ENCODE measurements at regions not wholly inside any gene's neighbourhood (a gene's known extent, or its start where the extent isn't known, plus 50 kb on each side); places are given as distances from the start of the nearest gene placed in this dataset.

DNA sequence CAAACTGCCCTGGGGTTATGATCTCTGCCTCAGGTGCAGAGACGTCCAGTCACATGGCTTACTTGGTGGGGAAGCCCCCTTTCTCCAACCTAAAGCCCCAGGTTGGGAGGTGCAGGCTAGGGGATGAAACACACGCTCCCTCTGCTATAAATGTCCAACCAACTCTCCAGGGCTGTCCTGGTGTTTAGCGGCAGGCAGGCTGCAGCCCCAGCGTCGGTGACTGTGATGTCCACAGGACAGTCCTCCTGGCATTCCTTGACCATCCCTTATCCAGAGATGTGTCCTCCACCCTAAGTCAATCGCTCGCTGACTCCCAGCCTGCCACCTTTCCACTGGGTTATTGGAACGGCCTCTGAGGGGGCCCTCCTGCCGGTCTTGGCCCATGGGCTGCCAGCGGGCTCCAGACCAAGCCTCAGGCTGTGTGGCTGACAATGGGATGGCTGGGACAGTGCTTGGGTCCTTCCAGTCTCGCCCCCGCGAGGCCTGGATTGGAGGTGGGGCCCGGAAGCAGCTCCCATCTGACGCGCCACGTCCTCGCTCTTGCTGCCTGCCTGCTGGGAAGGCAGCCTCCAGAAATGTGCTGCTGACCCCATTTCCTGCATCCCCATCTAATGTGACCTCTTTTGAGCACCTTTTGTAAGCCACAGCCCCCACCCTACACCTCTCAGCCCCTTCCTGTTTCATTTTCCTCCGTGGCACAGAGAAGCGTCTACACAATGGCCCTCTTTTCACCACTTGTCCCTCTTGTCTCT lies 60.8 kb upstream of the ADRA2C start:
- in situ Hi-C loops (cut with HindIII; ENCODE audit: low sequenced_read_pairs), result no loop called here

DNA sequence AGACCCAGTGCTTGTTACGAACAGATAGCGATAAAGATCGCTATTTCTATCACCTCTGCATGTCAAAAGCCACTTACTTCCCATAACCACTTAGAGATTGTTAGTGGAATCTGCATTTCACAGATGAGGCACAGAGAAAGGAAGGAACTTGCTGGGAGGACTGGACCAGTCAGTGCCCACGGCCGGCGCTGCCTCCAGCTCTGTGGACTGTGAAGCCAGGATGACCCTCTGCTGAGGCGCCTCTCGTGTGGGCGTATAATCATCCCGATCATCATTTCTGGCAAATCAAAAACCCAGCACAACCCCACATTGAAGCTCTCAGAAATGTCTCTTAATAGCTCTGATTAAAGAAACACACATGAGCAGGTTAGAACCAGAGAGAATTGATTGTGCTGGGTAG lies 61.5 kb upstream of the ADRA2C start:
- in situ Hi-C loops (cut with HindIII; ENCODE audit: low sequenced_read_pairs), result no loop called here

DNA sequence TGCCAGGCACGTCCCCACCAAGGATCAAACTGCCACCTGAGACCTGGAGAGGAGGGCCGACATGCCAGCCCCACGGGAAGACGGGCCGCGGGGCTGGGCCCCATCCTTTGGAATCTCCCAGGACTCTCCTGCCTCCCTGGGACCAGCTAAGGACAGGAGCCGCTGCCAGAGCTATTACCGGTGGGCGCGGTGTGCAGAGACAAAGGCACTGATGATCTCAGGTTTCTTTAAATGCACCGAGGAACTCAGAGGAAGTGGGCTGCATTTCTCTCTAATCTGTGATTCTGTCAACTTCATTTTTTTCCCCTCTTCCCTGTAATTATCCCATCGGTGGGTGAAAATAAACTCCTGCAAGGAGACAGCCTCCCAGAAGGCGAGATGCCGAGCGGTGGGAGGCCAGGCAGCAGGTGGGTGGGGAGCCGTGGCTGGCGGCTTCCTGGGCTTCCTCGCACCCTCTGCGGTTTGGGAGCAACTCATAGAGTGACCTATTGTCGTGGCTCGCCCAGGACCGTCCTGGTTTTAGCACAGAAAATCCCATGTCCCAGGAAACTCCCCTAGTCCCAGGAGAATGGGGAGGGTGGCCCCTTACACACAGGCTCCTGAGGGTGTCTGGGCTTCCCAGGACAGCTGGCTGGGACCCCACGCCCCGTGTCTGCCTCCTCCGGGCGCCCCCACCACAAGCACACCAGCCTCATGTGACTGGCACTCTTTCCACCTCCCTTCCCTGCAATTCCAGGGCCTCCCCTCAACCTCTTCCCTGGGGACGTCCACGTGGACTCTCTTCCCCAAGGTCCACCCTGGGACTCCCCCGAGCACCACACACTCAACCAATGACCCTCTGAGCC lies 62.3 kb upstream of the ADRA2C start:
- in situ Hi-C loops (cut with HindIII; ENCODE audit: low sequenced_read_pairs), result no loop called here

DNA sequence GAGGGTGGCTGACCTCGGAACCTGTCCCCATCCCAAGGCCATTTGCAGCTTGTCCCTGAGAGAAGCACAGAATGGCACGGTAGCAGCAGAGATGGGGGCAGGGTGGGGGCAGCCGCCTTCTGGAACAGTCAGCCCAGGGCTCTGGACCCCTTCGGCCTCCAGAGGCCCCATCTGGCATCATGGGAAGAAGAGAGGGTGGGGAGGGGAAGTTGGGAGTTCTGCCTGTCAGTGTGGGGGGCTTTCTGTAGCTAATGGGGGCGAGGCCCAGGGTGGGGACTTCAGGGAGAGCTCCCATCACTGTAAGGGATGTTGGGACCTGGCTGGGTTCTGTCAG lies 62.9 kb upstream of the ADRA2C start:
- in situ Hi-C loops (cut with HindIII; ENCODE audit: low sequenced_read_pairs), result no loop called here

DNA sequence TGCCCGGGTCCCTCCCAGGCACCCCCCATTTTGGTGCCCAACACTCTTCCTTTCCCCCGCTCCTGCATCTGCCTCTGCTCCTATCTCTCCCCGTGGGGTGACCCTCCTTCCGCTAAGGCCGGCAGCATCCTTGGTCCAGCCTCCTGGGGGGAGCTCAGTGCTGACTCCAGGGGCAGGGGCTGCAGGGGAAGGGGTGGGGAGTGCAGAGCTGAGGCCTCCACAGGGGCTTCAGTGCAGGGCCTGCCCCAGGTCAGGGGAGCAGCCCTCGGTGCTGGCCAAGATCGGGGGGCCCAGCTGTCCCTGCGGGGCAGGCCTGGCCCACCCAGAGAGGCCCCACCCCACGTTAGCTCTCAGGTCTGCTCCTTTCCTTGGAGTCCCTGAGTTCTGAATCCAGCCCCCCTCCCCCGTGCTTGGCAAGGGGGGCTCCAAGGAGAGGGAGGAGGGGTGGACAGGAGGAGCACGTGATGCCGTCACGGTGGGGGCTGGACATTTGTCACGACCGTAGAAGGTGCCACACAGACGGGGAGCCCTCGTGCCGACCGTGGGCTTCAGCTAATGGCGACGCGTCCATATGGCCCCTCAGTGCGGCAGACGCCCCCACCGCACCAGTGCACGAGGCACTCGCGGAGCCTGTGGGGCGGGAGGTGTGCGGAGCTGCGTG lies 63.5 kb upstream of the ADRA2C start:
- in situ Hi-C loops (cut with HindIII; ENCODE audit: low sequenced_read_pairs), result no loop called here

DNA sequence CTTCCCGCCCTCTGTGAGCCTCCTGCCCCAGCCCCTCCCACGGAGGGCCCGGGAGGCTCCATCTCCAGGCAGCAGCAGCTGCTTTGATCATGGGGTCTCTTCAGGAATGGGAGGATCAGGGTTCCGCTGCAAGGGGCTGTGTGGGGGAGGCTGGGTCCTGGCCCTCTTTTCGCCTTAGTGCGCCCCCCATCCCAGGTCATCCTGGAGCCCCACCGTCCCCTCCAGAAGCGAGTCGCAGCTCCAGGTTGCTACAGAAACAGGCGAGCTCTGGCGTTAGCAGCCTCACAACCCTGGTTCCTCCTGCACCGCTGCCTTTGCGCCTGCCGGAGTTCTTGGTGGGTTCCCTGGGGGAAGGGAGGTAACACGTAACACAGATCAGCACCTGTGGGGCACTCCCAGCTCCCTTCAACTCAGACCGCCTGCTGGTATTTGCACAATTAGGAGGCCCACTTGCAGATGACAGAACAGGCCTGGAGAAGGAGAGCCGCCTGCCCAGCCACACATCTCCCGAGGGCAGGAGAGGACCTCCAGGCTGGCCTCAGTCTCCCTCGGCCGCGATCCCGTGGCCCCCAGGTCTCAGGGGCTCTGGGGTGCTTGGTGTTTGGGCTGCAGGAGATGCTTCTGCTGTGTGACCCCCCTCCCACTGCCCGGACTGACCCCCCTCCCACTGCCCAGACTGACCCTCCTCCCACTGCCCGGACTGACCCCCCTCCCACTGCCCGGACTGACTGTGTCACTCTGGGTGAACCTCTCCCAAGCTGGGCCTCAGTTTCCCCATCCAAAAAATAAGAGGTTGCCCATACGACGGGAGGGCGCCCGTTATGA lies 64.2 kb upstream of the ADRA2C start:
- in situ Hi-C loops (cut with HindIII; ENCODE audit: low sequenced_read_pairs), result no loop called here

DNA sequence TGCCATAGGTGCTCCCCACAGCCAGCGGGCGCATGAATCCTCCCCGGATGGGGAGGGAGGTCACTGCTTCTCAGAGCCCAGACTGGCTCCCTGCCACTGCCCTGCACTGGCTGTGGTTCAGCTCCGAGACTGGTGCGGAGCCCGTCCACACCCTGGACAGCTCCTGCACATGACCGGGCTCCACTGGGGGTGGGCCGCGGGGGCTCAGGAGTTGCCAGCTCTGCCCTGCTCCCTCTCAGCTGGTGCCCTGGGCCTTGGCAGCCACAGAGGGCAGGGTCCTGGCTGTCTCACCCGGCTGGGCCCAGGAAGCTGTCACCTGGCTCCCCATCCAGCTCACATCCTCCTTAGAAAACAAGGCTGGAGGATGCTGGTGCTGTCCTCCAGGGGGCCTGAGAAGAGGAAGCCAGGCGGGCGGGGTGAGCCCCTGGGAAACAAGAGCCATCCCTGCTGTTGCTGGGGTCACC lies 64.9 kb upstream of the ADRA2C start:
- in situ Hi-C loops (cut with HindIII; ENCODE audit: low sequenced_read_pairs), result no loop called here

DNA sequence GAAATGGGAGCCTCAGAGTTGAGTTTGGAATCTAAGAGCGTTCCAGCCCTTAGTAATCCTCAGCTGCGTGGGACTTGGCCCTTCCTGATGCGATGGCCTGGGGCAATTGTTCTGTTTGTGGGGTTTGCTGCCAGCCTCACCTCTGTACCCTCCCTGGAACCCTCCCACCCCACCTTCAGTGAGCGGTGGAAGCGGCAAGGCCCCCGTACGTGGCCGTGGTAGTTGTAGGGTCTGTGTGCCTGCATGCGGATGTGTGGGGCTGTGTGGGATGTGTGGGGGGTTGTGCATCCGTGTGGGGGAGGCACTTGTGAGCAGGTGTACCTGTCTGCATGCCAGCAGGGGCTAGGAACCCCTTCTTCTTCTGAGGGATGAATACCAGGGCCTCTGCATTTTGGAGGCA lies 65.4 kb upstream of the ADRA2C start:
- in situ Hi-C loops (cut with HindIII; ENCODE audit: low sequenced_read_pairs), result no loop called here

DNA sequence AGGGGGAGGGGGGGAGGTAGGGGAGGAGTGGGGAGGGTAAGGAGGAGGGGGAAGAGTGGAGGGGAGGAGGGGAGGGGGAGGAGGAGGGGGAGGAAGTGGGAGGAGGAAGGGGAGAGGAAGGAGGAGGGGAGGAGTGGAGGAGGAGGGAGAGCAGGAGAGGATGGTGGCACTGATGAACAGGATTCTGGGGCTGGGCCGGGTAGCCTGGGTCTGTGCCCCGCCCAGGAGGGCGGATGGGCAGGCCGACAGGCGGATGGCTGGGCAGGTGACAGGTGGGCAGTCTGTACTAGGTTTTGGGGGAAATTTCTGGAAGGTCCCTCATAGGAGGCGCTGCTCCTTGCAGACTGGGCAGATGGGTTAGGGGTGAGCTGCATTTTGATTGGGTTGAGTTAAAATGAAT lies 66.0 kb upstream of the ADRA2C start:
- in situ Hi-C loops (cut with HindIII; ENCODE audit: low sequenced_read_pairs), result no loop called here

DNA sequence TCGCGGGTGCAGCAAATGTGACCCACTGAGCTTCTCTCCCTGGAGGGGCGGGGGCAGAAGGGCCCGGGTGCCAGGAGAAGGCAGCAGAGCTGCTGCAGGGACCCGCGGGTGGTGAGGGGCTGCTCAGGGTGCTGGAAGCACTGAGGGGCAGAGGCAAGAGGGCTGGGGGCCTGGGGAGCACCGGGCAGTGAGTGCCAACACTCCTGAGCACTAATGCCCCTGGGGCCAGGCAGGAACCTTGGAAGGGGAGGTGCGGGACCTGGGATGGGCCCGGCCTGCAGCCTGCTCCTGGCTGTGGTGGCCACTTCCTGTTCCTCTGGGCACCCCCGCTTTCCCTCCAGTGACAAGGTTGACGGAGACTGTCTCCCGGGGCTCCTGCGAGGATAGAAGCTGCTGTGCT lies 66.5 kb upstream of the ADRA2C start:
- in situ Hi-C loops (cut with HindIII; ENCODE audit: low sequenced_read_pairs), result no loop called here

DNA sequence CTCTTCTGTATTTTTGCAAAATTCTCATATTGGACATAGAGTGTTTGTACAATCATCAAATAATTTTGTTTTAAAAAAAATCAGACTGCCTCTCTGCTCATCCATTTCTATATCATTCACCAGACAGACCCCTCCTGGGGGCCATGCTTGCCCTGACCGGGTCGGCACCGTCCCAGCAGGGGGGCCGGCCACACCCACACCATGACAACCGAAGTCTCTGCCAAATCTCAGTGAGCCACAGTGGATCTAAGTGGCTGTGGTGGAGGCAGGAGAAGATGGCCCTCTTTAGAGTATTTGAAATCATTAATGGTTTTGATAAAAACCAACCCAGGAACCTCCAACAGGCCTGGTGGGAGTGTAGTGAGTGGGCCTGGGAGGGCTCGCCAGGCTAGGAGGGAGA lies 66.9 kb upstream of the ADRA2C start:
- in situ Hi-C loops (cut with HindIII; ENCODE audit: low sequenced_read_pairs), result no loop called here

DNA sequence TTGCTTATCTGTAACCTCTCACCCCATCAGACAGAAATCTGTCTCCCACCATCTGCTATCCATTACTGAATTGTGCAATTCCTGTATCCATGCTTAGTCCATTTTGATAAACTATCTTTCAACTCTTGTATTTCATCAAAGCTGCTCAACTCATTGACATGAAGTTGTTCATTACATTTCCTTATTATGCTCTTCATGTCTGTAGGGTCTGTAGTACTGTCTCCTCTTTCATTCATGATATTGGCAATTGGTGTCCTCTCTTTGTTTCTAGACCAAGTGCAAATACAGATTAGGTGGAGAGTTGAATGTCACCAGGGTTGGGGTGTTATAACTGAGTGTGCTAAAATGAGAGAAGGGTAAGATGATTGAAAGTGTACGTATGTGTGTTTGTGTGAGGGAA lies 69.2 kb upstream of the ADRA2C start:
- in situ Hi-C loops (cut with HindIII; ENCODE audit: low sequenced_read_pairs), result no loop called here

DNA sequence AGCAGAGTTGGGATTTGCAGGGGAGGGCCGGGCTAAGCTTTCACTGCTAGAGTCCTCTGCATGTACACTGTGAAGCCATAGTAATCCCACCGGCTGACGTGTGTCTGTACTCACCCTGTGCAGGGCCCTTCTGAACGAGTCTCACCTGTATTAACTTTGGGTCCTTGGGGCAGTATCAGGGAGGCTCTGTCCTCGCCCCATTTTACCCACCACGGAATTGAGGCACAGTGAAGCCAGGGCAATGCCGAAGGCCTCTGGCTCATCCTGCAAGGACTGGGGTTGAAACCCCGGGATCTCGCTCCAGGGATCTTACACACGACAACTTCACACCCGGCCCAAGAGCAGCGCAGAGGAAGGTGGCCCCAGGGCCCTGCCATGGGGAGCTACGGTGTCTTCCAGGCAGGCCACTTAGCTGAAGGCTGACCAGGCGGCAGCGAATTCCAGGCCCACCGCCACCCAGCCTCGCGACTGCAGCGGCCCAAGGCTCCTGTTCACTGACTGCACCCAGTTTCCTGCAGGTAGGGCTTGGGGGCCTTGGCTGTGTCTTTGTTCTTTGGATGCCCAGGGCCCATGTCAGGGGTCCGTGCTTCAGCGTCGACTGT lies 75.5 kb upstream of the ADRA2C start:
- in situ Hi-C loops (cut with HindIII; ENCODE audit: low sequenced_read_pairs), result no loop called here

DNA sequence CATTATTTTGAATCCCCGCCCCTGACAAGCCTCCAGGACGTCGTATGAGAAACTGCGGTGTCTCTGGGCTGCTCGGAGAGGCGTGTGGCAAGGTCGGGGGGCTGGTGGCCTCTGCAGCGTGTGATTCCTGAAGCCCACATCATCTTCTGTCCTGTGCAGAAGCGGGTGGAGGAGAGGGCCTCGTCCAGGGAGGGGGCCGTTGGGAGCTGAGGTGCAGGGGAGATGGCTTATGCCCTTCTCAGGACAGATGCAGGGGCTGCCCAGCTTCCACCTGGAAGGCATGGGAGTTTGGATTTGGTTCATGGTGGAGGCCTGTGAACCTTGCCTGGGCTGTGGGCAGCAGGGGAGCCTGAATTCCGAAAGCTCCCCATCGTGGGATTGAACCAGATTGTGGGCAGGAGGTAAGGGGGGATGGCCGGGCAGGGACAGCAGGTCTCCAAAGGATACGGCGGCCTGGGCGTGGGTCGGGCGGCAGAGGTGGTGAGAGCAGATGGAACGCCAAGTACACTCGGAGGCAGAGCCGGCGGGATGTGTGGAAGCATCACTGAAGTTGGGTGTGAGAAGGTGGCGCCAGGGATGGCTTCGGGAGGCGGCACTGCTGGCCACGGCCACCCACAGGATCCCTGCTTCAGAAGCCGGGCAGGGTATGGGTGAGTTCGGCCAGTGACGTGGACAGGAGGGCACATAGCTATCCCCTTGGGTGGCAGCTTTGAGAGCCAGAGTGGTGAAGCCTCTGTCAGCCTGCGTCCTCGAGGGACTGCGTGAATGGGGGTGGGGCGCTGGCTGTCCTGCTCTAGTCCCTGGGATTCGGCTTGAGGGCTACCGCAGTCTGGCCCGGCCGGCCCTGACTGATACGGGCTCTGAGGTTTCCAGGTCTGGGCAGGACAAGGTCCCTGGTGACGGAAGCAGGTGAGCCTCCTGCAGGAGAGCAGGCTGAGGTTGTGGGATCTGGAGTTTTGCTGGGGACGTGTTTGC lies 76.3 kb upstream of the ADRA2C start:
- in situ Hi-C loops (cut with HindIII; ENCODE audit: low sequenced_read_pairs), result no loop called here

DNA sequence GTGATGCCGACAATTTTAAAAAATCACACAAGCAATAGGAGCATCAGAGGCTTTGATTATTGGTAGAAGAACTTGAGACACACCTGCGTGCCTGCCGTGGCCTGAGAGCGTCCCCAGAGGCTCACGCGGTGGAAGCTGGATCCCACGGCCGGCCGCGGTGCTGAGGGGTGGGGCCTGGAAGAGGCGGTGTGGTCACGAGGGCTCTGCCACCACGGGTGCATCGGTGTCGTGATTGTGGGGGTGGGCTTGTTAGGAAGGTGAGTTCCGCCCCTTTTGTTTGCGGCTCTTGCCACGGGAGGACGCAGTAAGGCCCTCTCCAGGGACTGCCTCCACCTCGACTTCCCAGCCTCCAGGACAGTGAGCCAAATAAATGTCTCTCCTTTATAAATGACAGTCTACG lies 77.2 kb upstream of the ADRA2C start:
- in situ Hi-C loops (cut with HindIII; ENCODE audit: low sequenced_read_pairs), result no loop called here

DNA sequence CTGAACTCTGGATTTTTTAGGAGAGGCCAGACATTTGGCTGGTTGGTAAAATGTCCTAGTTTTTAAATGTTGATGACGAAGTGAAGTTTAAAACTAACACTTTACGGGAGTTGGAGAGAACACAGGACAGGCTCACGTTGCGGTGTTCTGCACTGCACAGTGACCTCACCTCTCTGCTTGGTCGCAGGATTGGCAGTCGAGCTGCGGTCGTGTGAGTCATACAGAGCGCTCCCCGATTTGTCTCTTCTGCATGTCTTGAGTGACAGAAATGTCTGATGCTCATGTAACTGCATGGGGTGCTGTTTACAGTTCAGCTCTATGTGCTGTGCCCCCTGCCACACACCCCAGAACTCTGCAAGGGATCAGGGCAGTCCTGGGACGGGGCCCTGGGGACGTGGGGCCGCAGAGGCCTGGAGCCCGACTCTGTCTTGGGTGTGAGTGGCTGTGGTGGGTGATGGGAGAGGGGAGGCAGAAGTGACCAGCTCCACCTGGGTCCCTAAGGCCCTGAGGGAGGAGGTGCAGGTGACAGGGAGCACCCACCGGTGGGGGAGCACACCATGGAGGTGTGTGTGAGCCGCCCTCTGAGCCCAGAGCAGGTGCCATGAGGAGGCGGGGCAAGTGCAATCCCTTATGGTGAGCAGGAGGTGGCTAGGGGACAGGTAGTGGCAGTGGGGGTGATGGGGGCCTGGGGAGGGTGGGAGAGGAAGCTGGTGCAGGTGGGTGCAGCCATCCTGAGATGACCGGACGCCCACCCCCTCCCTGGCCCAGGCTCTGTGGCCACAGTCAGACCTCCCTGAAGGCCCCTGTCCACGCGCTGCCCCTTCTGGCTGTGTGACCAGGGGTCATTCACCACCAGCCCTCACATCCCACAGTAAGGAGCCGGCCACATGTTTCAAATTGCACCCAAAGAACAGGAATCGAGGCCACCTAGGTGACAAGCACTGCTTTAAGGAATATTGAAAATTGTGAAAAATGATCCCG lies 77.9 kb upstream of the ADRA2C start:
- in situ Hi-C loops (cut with HindIII; ENCODE audit: low sequenced_read_pairs), result no loop called here

DNA sequence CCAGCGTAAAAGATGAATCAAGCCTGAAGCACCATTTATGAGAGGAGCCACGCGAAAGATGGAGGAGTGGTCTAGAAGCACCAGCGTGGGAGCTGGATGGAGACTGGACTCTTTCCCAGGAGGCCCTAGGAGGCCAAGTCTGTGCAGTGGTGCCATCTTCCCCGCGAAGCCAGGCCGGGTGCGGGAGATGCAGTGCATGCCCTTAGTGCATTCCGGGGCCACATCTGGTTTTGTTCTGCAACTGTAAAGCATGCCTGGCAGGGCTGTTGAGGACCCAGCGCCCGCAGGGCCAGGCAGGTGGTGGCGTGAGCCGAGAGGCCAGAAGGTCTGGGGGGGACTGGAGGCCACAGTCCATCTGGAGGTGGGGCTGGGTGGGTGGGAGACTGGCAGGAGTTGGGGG lies 78.6 kb upstream of the ADRA2C start:
- in situ Hi-C loops (cut with HindIII; ENCODE audit: low sequenced_read_pairs), result no loop called here

DNA sequence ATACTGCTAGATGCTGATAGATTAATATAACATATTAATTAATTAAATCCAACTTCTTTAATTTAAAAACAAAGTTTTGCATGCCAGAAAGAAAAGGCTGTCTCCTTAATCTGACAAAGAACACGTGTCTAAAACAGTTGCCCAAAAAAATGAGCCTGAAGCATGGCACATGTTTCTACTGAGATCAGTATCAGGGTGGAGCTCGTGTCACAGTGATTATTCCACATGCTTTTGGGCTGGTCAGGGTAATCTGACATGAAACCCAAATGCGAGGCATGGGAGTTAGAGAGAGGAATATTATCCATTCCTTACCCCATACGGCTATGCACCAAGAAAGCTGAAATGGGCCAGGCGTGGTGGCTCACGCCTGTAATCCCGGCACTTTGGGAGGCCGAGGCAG lies 79.4 kb upstream of the ADRA2C start:
- in situ Hi-C loops (cut with HindIII; ENCODE audit: low sequenced_read_pairs), result no loop called here

Data from endothelial cell of hepatic sinusoid (primary cell).